IPS-18c (cell line): ENCODE measurements at regions not wholly inside any gene's neighbourhood (a gene's known extent, or its start where the extent isn't known, plus 50 kb on each side); places are given as distances from the start of the nearest gene placed in this dataset.
"Not testable (repeated sequence)": the region's sequence is repeated elsewhere in the genome, so short reads cannot be mapped to it uniquely, and the experiment has no call there.

Experiments used
- H3K4me3 ChIP-seq: 2 replicates; pipeline ENCODE4 v1.7.0; 2013; ENCODE audit warnings: low read depth, mild to moderate bottlenecking, low read length, moderate library complexity; ENCODE audit not compliant: insufficient read depth
- H3K9me3 ChIP-seq: one replicate; pipeline ENCODE4 v1.6.1; 2013; ENCODE audit warnings: mild to moderate bottlenecking, low read length, moderate library complexity; ENCODE audit not compliant: control insufficient read depth, insufficient read depth

- H3K9me3 ChIP-seq, H3K4me3 ChIP-seq: not testable (repeated sequence)
Measured at GRCh38 chr11:67793750-67794149, 119.3 kb upstream of the ALDH3B2 start.

- not testable (repeated sequence) for H3K4me3 ChIP-seq, H3K9me3 ChIP-seq
Measured at GRCh38 chr11:67792273-67792990, 118.0 kb upstream of the ALDH3B2 start.

GRCh38 chr11:67791598-67792170, 117.3 kb upstream of the ALDH3B2 start:
- not testable (repeated sequence) for H3K4me3 ChIP-seq, H3K9me3 ChIP-seq

GRCh38 chr11:67788341-67788695, 113.9 kb upstream of the ALDH3B2 start:
- not testable (repeated sequence) for H3K9me3 ChIP-seq, H3K4me3 ChIP-seq

DNA sequence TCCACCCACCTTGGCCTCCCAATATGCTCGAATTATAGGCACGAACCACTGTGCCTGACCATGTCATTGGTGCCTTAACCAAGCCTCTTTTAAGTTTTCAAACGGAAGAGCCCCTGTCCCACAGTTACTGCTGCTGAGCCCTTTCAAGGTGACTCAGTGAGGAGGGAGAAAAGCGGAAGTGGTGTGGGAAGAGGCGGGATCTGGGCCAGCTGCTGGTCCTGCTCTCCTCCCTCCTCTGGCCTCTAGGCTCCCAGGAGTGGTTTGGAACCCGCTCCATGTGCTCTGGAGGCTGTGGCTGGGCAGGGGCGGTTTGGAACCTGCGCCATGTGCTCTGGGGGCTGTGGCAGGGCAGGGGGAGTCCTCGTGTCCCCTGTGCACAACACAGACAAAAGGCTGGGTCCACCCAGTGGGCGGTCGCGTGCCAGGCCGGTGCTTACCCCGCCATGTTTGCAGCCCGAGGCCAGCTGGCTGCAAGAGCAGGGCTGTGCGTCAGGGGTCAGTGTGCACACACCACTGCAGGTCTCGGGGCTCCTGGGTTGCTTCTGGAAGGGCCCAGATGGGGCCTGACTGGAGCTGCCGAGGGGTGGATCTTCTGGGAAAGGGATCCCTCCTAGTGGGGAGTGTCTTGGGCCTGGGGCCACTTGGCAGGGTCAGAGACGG, 113.4 kb upstream of the ALDH3B2 start:
- not testable (repeated sequence) for H3K4me3 ChIP-seq, H3K9me3 ChIP-seq

GRCh38 chr11:67781967-67782366, 107.5 kb upstream of the ALDH3B2 start:
- not testable (repeated sequence) for H3K9me3 ChIP-seq, H3K4me3 ChIP-seq

DNA sequence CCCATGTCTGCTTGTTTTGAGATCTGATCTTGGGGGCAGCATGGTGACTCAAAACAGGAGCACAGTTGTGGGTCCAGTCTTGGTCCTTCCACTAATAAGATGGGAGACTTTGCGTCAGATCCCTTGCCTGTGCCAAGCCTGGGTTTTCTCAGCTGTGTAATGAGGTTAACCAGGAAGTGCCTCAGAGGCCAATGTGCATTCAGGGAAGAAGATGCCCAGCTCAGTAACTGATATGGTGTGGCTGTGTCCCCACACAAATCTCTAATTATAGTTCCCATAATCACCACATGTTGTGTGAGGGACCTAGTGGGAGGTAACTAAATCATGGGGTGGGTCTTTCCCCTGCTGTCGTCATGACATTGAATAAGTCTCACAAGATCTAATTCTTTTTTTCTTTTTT, 107.1 kb upstream of the ALDH3B2 start:
- H3K4me3 ChIP-seq, H3K9me3 ChIP-seq: not testable (repeated sequence)

DNA sequence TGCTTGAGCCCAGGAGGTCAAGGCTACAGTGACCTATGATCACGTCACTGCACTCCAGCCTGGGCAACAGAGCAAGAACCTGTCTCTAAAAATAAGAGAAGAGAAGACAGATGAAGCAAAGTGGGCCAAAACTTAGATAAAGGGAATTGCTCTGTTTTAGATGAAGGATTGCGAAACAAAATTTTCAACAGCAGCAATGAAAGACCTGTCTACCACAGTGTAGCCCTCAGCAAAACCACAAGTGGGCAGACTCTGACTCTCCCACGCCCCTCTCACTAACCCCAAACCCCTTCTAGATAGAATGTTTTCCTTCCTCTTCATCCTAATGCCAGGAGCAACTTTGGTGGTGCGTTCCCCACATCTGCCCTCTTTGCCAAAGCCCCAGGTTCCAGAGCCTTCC, 105.6 kb upstream of the ALDH3B2 start:
- H3K9me3 ChIP-seq = no peaks in the 10 kb centered on the region
- no peak overlapping the region for H3K4me3 ChIP-seq

- not testable (repeated sequence) for H3K4me3 ChIP-seq, H3K9me3 ChIP-seq
Measured at GRCh38 chr11:67779189-67779875, 104.9 kb upstream of the ALDH3B2 start.

DNA sequence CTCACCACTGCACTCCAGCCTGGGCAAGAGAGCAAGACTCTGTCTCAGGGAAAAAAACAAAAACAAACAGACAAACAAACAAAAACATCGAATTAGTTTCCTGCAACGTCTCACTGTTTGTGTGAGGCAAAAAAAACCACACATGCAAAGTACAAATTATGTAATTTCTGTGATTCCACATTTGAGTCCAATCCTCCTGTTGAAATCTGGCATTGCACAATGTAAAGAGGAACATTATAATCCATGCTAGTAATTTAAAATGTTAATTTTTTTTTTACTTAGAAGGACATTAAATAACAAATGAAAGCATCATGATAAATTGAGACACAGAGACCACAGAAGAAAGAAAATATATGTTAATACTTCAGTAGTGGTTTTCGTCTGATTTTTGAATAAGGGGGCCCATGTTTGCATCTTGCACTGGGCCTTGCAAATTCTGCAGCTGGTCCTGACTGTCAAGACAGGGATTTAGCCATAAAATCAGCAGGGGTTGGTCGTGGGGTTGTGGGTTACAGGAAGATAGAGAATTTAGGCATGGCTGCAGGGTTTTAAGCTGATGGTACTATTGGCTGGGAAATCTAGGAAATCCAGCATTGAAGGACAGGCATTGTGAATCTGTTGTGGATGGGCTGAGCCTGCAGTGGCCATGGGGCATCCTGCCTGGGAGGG, 102.6 kb upstream of the ALDH3B2 start:
- no peak overlapping the region for H3K4me3 ChIP-seq
- no peaks in the 10 kb centered on the region for H3K9me3 ChIP-seq

- not testable (repeated sequence) for H3K4me3 ChIP-seq
Measured at GRCh38 chr11:67774175-67774574, 99.8 kb upstream of the ALDH3B2 start.

DNA sequence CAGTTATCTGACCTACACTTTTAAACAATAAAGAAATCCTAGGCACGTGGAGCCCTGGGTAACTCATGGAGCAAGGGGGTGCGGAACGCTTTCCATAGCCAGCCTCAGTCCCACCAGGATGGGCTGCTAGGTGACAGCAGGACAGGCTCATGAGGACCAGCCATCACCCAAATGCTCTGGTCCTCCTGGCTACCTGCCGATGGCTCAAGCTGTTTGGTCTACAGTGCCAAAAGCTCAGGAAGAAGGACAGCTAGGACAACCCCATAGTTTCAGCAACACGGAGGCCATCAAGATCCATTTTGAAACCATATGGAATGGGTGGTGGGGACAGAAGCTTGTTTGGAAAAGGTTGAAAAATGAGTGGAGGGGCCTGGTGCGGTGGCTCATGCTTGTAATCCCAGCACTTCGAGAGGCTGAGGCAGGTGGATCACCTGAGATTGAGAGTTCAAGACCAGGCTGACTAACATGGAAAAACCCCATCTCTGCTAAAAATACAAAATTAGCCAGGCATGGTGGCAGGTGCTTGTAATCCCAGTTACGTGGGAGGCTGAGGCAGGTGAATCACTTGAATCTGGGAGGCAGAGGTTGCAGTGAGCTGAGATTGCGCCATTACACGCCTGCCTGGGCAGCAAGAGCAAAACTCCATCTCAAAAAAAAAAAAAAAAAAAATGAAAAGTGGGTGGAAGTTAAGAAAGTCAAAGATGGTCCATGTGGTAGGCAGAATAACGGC, 93.7 kb upstream of the ALDH3B2 start:
- not testable (repeated sequence) for H3K9me3 ChIP-seq, H3K4me3 ChIP-seq

More at GRCh38 chr11:67774175-67774574, 99.8 kb upstream of the ALDH3B2 start:
- H3K9me3 ChIP-seq = not testable (repeated sequence)

DNA sequence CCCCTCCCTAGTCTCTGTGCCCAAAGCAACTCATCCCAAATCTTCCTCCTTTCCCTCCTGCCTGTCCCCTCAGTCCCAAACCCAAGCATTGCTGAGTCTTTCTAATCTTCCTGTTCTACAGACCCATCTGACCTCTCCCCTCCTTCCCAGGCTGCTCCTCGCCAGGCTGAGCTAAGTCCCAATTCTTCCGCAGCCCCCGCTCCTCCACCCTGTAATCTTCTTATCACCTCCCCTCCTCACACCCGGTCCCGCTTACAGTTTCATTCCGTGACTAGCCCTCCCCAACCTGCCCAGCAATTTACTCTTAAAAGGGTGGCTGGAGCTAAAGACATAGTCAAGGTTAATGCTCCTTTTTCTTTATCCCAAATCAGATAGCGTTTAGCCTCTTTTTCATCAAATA, 86.8 kb upstream of the ALDH3B2 start:
- not testable (repeated sequence) for H3K4me3 ChIP-seq, H3K9me3 ChIP-seq

DNA sequence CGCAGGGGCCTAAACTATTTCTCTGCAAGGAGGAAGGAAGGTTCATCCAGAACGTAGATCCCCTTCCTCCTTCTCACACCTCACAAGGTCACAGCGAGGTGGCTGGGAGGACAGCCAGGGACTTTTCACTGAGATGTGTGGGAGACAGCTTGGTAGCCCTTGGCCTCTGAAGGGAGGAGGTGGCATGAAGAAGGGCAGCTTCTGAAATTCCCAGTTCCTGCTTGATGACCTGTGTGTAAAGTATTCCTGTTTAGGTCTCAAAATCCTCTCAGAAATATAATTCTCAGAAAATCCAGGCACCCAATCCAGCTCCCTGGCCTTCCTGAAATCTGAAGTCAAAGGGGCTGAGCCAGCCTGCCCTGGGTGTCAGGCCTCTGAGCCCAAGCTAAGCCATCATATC, 84.9 kb upstream of the ALDH3B2 start:
- not testable (repeated sequence) for H3K9me3 ChIP-seq, H3K4me3 ChIP-seq

DNA sequence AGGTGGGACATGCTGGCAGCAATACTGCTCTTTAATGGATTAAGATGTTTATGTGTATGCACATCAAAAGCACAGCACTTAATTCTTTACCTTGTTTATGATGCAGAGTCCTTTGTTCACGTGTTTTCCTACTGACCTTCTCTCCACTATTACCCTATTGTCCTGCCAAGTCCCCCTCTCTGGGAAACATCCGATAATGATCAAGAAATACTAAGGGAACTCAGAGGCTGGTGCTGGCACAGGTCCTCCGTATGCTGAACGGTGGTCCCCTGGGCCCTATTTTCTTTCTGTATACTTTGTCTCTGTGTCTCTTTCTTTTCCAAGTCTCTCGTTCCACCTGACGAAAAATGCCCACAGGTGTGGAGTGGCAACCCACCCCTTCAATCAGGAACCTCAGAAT, 84.0 kb upstream of the ALDH3B2 start:
- not testable (repeated sequence) for H3K4me3 ChIP-seq

GRCh38 chr11:67758009-67758408, 83.6 kb upstream of the ALDH3B2 start:
- H3K4me3 ChIP-seq, H3K9me3 ChIP-seq: not testable (repeated sequence)

More for the DNA sequence above, 84.0 kb upstream of the ALDH3B2 start:
- not testable (repeated sequence) for H3K9me3 ChIP-seq

- not testable (repeated sequence) for H3K4me3 ChIP-seq, H3K9me3 ChIP-seq
Measured at GRCh38 chr11:67753820-67754219, 79.4 kb upstream of the ALDH3B2 start.
